AG04449 (cell line): ENCODE measurements at regions not wholly inside any gene's neighbourhood (a gene's known extent, or its start where the extent isn't known, plus 50 kb on each side); places are given as distances from the start of the nearest gene placed in this dataset.

ENCODE experiments used
- CTCF ChIA-PET: fragments of 350-600 bp; formaldehyde crosslinking; extraction: SDS; loops from one replicate; lab custom pipeline; 2021; ENCODE audit warnings: antibody characterized with exemption; lab: Yijun Ruan, JAX
- POLR2A ChIA-PET: fragments of 400-600, 350-600 bp; formaldehyde crosslinking; extraction: SDS; loops from one replicate; lab custom pipeline; 2020; ENCODE audit warnings: antibody characterized with exemption, inconsistent platforms; lab: Yijun Ruan, JAX
- DNase-seq: peaks from one replicate; pipeline ENCODE4 v3.0.0-alpha.2; 2010; ENCODE audit warnings: low read depth, low spot score
- H3K4me3 ChIP-seq: 2 replicates; pipeline ENCODE4 v1.5.1; 2011; ENCODE audit warnings: low read depth, mild to moderate bottlenecking, control low read depth, low read length
- TF ChIP-seq, protein P1 (sequence below): IDR thresholded peaks from one replicate; pipeline ENCODE4 v1.5.1; 2011; ENCODE audit warnings: mild to moderate bottlenecking, moderate library complexity, low read length, control low read depth, inconsistent platforms; ENCODE audit not compliant: insufficient read depth; ENCODE audit errors: missing control alignments

GRCh38 chr6:147947521-147947920 is 395.1 kb upstream of the SASH1 start:
- ChIA-PET CTCF (no interaction called here), POLR2A (no interaction called here)
- no peak for DNase-seq

DNA sequence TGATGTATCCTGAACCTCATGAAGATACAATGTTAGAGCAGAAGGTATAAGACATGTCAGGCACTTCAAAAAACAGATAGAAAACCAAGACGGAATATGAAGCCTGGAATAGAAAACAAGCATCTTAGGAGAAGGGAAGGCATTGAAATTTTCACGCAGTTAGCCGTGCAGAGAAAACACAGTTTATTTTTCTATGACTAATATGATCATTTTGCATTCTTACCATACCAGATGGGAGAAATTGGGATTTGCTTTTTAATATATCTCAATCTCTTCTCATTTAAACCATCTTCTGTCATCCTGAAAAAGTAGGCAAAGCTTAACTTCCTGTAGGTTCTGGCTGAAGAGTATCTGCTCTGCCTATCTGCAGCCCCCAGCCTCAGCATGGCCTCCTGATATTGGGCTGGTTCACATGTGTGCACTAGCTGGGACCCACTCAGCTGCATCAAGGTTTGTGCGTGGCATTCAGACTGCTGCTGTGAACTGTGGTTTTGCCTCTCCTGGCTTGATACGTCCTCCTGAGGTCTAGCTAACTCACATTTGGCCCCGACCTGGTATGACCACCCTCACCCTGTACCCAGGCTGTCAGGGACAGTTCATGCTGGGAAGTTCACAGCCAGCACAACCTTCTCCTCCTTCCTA is 392.5 kb upstream of the SASH1 start:
- ChIA-PET POLR2A (no interaction called here), CTCF (no interaction called here)
- DNase-seq, result no peak
- H3K4me3 ChIP-seq, result no peak overlapping the region
- TF ChIP-seq, protein P1, sequence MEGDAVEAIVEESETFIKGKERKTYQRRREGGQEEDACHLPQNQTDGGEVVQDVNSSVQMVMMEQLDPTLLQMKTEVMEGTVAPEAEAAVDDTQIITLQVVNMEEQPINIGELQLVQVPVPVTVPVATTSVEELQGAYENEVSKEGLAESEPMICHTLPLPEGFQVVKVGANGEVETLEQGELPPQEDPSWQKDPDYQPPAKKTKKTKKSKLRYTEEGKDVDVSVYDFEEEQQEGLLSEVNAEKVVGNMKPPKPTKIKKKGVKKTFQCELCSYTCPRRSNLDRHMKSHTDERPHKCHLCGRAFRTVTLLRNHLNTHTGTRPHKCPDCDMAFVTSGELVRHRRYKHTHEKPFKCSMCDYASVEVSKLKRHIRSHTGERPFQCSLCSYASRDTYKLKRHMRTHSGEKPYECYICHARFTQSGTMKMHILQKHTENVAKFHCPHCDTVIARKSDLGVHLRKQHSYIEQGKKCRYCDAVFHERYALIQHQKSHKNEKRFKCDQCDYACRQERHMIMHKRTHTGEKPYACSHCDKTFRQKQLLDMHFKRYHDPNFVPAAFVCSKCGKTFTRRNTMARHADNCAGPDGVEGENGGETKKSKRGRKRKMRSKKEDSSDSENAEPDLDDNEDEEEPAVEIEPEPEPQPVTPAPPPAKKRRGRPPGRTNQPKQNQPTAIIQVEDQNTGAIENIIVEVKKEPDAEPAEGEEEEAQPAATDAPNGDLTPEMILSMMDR, result no peak

More at GRCh38 chr6:147947521-147947920, 395.1 kb upstream of the SASH1 start:
- TF ChIP-seq, protein P1, result no peak
- H3K4me3 ChIP-seq, result no peak overlapping the region

DNA sequence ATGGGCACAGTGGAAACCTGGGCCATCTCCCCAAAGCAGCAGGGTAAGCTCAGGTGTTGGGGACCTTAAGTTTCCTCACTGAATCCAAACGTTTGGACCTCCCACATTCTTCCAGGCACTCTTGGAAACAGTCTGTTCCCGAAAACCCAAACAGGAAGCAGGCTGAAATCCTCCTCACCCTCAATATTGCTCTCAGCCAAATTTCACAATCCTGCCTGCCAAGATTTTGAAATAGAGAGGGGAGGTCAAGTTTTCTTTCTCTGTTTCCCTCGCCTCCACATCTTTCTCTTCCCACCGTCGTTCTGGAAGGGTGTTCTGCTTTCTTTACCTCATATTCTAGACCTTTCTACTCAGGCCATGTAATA is 392.0 kb upstream of the SASH1 start:
- ChIA-PET POLR2A (no interaction called here), CTCF (no interaction called here)
- TF ChIP-seq, protein P1, result no peak

GRCh38 chr6:147951726-147952125 is 390.9 kb upstream of the SASH1 start:
- ChIA-PET POLR2A (interaction anchor here (0.6 kb wide), 1 partner anchor 448 kb away, joined by 3 read pairs; no protein-coding TSS in a partner anchor), CTCF (no interaction called here)
- DNase-seq, result no peak
- no peak overlapping the region for H3K4me3 ChIP-seq
- TF ChIP-seq, protein P1, result no peak

More for the DNA sequence above, 392.0 kb upstream of the SASH1 start:
- DNase-seq, result no peak
- no peak overlapping the region for H3K4me3 ChIP-seq

- DNase-seq, result no peak
- CTCF ChIA-PET, result no interaction called here
- POLR2A ChIA-PET, result no interaction called here
- TF ChIP-seq, protein P1, result no peak
- H3K4me3 ChIP-seq, result no peak overlapping the region
These were observed 387.7 kb upstream of the SASH1 start for GRCh38 chr6:147954938-147955337.

DNA sequence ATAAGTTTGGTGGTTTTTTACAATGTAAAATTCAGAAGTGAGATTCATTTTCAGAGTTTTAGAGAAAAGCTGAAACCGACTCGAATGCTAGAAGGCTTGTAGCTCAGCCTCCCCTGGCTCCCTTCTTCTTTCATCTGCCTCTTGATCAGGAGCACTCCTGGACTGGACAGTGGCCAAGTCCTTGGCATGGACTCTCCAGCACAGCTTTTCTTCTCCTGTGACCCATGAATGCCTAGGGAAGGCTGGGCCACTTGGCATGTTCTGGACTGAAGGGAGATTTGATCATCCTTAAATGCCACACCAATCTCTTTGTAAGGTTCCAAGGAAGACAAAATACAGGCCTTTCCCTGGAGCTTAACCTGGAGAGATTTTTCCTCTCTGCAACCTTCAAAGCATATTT is 384.0 kb upstream of the SASH1 start:
- TF ChIP-seq, protein P1, result no peak
- CTCF ChIA-PET, result no interaction called here
- no peak for DNase-seq
- POLR2A ChIA-PET, result no interaction called here
- H3K4me3 ChIP-seq, result no peak overlapping the region
